Epithelial cell of proximal tubule (primary cell): ENCODE measurements at regions not wholly inside any gene's neighbourhood (a gene's known extent, or its start where the extent isn't known, plus 50 kb on each side); places are given as distances from the start of the nearest gene placed in this dataset.

Source experiments
- DNase-seq: peaks from one replicate; pipeline ENCODE4 v3.0.0-alpha.2; 2011; ENCODE audit warnings: low read depth
- H3K4me3 ChIP-seq: 2 replicates; pipeline ENCODE4 v1.5.1; 2011; ENCODE audit warnings: low read depth, mild to moderate bottlenecking, low read length
- CTCF ChIP-seq: conservative IDR thresholded peaks from 2 replicates; pipeline ENCODE4 v1.5.1; 2012; ENCODE audit warnings: low read depth, mild to moderate bottlenecking, low read length

GRCh38 chr18:39272230-39272629 lies 1706.6 kb upstream of the CELF4 start:
- DNase-seq = no peak
- no peak for TF ChIP-seq CTCF
- no peak overlapping the region for H3K4me3 ChIP-seq

DNA sequence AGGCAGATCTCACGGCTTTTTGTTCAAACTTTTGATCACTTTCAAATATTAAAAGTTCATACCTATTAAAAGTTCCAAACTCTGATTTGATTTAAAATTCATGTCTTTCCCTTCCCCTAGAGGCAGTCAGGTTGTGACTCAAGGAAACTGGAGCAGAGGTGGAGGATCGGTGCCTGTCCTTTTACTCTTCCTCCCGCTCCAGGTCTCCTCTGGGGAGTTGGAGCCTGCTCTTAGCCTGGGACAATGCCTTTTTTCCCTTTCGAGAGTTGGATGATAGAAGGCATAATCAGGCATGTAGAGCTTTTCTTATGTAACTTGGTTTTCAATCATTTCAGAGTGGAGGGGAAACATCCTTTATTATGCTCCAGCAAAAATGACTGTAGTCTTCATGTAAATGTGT lies 1706.1 kb upstream of the CELF4 start:
- DNase-seq = no peak
- TF ChIP-seq CTCF = no peak
- no peak overlapping the region for H3K4me3 ChIP-seq

GRCh38 chr18:39260565-39260964 lies 1695.0 kb upstream of the CELF4 start:
- TF ChIP-seq CTCF = no peak
- H3K4me3 ChIP-seq = no peak overlapping the region
- no peak for DNase-seq

DNA sequence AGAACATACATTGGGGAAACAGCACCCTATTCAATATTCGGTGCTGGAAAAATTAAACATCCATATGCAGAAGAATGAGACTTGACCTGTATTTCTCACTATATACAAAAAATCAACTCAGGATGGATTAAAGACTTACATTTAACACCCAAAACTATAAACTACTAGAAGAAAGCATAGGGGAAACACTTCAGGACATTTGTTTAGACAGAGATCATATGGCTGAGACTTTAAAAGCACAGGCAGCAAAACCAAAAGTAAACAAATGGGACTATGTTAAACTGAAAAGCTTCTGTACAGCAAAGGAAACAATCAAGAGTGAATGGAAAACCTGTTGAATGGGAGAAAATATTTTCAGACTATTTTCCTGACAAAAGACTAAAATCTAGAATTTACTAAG lies 1694.1 kb upstream of the CELF4 start:
- TF ChIP-seq CTCF = no peak
- no peak for DNase-seq
- H3K4me3 ChIP-seq = no peak overlapping the region

GRCh38 chr18:39244242-39244641 lies 1678.6 kb upstream of the CELF4 start:
- no peak for TF ChIP-seq CTCF
- H3K4me3 ChIP-seq = no peak overlapping the region
- DNase-seq = no peak

- no peak overlapping the region for H3K4me3 ChIP-seq
- no peak for TF ChIP-seq CTCF
- DNase-seq = no peak
Measured at GRCh38 chr18:39241534-39241933, 1675.9 kb upstream of the CELF4 start.

GRCh38 chr18:39238981-39239660 lies 1673.5 kb upstream of the CELF4 start:
- DNase-seq = no peak
- no peak for TF ChIP-seq CTCF
- no peak overlapping the region for H3K4me3 ChIP-seq
